HG03025 (cell line): ENCODE measurements at regions not wholly inside any gene's neighbourhood (a gene's known extent, or its start where the extent isn't known, plus 50 kb on each side); places are given as distances from the start of the nearest gene placed in this dataset.
A peak's percentile ranks its signal among the peaks of the same experiment; 100 is the strongest.

ENCODE experiments used
- ATAC-seq: cut with Tn5 transposase; IDR thresholded peaks from one replicate; pipeline ENCODE4 v1.9.1; 2021; ENCODE audit warnings: mild to moderate bottlenecking, moderate library complexity; ENCODE audit not compliant: unreplicated experiment, low FRiP score

- ATAC-seq: no peak
Observed at GRCh38 chr2:118177884-118178283, 89.6 kb downstream of the INSIG2 start.

DNA sequence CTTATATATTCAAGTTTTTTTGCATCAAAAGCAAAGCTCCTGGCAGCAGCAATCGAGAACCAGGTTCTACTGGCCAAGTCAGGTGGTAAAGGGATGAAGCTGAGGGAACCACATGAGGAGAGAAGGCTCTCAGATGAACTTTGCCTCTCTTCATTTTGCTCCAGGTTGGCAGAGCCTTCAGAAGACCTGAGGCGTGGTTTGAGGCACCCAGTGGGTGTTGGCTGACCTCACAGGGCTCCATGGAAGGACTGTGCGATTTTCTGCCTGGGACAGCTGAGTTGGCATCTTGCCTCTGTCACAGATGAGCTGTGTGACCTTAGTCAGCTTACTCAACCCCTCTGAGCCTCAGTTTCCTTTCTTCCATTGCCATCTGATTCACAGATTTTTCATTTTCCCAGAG is 89.0 kb downstream of the INSIG2 start:
- no peak for ATAC-seq

- no peak for ATAC-seq
Observed at GRCh38 chr2:118176601-118177000, 88.3 kb downstream of the INSIG2 start.

GRCh38 chr2:118171546-118171945 is 83.3 kb downstream of the INSIG2 start:
- ATAC-seq: no peak

DNA sequence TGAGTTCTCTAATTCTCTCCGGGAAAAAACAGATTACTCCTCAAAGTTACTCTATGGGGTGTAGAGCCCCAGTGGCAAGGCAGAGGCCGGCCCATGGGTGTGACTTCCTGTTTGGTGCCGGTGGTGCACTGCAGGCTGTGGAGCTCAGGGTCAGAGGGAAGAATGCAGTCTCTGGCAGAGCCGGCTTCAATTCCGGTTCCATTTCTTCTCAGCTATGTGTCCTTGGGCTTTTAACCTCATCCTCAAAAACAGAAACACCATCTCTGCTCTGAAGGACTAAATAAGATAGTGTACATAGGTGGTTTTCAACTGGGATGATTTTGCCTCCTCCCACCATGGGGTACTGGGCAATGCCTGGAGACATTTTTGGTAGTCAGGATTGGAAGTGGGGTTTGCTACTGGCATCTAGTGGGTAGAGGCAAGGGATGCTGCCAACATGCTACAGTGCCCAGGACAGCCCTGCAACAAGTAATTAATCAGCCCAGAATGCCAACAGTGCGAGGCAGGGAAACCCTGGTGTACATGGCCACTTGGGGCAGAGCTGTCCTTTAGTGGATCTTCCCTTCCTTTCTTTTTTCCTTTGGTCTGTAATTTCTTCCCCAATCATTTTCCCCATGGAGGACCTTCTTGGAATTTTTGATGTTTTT is 81.2 kb downstream of the INSIG2 start:
- peak; percentile 69 for ATAC-seq

DNA sequence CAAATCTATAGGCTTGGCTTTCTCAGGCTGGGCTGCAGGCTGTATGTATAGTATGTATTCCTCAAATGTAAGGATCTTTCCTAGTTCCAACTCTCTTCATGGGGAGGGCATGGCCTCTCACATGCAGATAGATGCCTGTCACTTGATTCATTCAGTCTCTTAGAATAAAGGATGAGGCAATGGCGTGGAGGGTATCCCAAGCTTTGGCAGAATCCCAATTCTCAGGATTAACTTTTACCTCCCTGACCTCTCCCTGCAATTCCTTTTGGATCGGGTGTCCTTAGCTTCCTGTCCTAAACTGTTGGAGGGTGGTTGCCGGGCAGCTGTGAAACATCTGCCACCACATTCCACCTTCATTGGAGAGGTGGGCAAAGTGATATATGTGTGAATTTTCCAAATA is 80.3 kb downstream of the INSIG2 start:
- no peak for ATAC-seq

DNA sequence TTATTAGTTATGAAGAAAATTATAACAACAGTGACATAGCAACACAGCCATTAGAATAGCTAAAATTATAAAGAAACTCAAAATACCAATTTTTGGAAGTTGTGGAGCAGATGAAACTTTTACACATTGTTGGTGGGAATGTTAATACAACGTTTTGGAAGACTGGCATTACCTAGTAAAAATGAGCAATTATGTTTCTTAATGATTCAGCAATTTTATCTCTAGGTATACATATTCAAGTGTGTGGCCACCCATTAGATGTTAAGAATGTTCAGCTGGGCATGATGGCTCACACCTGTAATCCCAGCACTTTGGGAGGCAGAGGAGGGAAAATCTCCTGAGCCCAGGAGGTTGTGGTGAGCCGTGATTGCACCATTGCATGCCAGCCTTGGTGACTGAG is 78.8 kb downstream of the INSIG2 start:
- no peak for ATAC-seq

- ATAC-seq: no peak
Observed at GRCh38 chr2:118166242-118166641, 78.0 kb downstream of the INSIG2 start.

GRCh38 chr2:118165595-118165994 is 77.3 kb downstream of the INSIG2 start:
- ATAC-seq: no peak
